GM23338 (cell line): ENCODE measurements at regions not wholly inside any gene's neighbourhood (a gene's known extent, or its start where the extent isn't known, plus 50 kb on each side); places are given as distances from the start of the nearest gene placed in this dataset.

Experiments used
- ATAC-seq: fragments of 200-7000 bp; cut with Tn5 transposase; 3 replicates; pipeline ENCODE4 v1.9.1; 2020
- DNase-seq: peaks from one replicate; pipeline ENCODE4 v3.0.0-alpha.2; 2015; ENCODE audit warnings: low spot score
- H2AFZ ChIP-seq: fragments of 200-600 bp; sonication (generic); 2 replicates; pipeline ENCODE4 v1.8.0; 2016; ENCODE audit warnings: antibody characterized with exemption, mild to moderate bottlenecking, moderate library complexity
- H3F3A ChIP-seq: fragments of 200-600 bp; sonication (generic); replicated peaks from 2 replicates; pipeline ENCODE4 v1.8.0; 2017; ENCODE audit warnings: antibody characterized with exemption, mixed run types, low read depth
- H3K27ac ChIP-seq: fragments of 200-600 bp; sonication (generic); 2 replicates; pipeline ENCODE4 v1.6.1; 2016; ENCODE audit warnings: low read depth
- H3K27me3 ChIP-seq: fragments of 200-600 bp; sonication (generic); 2 replicates; pipeline ENCODE4 v1.8.0; 2016; ENCODE audit warnings: mild to moderate bottlenecking, mixed run types, moderate library complexity; ENCODE audit not compliant: insufficient read depth
- H3K36me3 ChIP-seq: fragments of 200-600 bp; sonication (generic); 2 replicates; pipeline ENCODE4 v1.8.0; 2016; ENCODE audit warnings: mild to moderate bottlenecking; ENCODE audit not compliant: insufficient read depth
- H3K4me1 ChIP-seq: fragments of 200-600 bp; sonication (generic); 2 replicates; pipeline ENCODE4 v1.8.0; 2016; ENCODE audit warnings: mild to moderate bottlenecking, moderate library complexity; ENCODE audit not compliant: insufficient read depth
- H3K4me2 ChIP-seq: fragments of 200-600 bp; sonication (generic); 2 replicates; pipeline ENCODE4 v1.7.1; 2017; ENCODE audit warnings: mixed run types
- H3K4me3 ChIP-seq: fragments of 200-600 bp; sonication (generic); 2 replicates; pipeline ENCODE4 v1.6.1; 2016; ENCODE audit warnings: mixed run types
- H3K79me2 ChIP-seq: fragments of 200-600 bp; sonication (generic); replicated peaks from 2 replicates; pipeline ENCODE4 v1.8.0; 2017; ENCODE audit warnings: mild to moderate bottlenecking; ENCODE audit not compliant: insufficient read depth
- H3K9me2 ChIP-seq: fragments of 200-600 bp; sonication (generic); 2 replicates; pipeline ENCODE4 v1.8.0; 2017; ENCODE audit not compliant: insufficient read depth
- H4K20me1 ChIP-seq: fragments of 200-600 bp; sonication (generic); replicated peaks from 2 replicates; pipeline ENCODE4 v1.8.0; 2017; ENCODE audit warnings: mild to moderate bottlenecking; ENCODE audit not compliant: insufficient read depth
- H3K27ac Mint-ChIP-seq: 2 replicates; pipeline ENCODE4 v1.8.0; 2020; ENCODE audit warnings: inconsistent platforms, mild to moderate bottlenecking, moderate library complexity, mixed read lengths
- H3K27me3 Mint-ChIP-seq: 3 replicates; pipeline ENCODE4 v1.8.0; 2022; ENCODE audit warnings: low read depth, mild to moderate bottlenecking, moderate library complexity, mixed read lengths, inconsistent platforms; ENCODE audit not compliant: insufficient read depth, poor library complexity
- H3K36me3 Mint-ChIP-seq: 3 replicates; pipeline ENCODE4 v1.8.0; 2021; ENCODE audit warnings: low read depth, mild to moderate bottlenecking, inconsistent platforms, moderate library complexity, mixed read lengths
- H3K4me1 Mint-ChIP-seq: 3 replicates; pipeline ENCODE4 v1.8.0; 2020; ENCODE audit warnings: mild to moderate bottlenecking, inconsistent platforms, mixed read lengths
- H3K4me3 Mint-ChIP-seq: 3 replicates; pipeline ENCODE4 v1.8.0; 2021; ENCODE audit warnings: moderate library complexity, mild to moderate bottlenecking, inconsistent platforms, mixed read lengths
- H3K9me3 Mint-ChIP-seq: 3 replicates; pipeline ENCODE4 v1.8.0; 2020; ENCODE audit warnings: moderate library complexity, mild to moderate bottlenecking, inconsistent platforms, mixed read lengths
- CREB1 ChIP-seq: fragments of 250-450 bp; sonication (Bioruptor Pico); IDR thresholded peaks from 2 replicates; pipeline ENCODE4 v1.5.0; 2020; ENCODE audit warnings: low read depth, mild to moderate bottlenecking, moderate library complexity
- ETS1 ChIP-seq: IDR thresholded peaks from 2 replicates; pipeline ENCODE4 v1.6.1; 2016; ENCODE audit warnings: antibody characterized with exemption
- EZH2 ChIP-seq: fragments of 200-600 bp; sonication (generic); IDR thresholded peaks from one replicate; pipeline ENCODE4 v1.8.0; 2017; ENCODE audit warnings: antibody characterized with exemption, mild to moderate bottlenecking, low read depth; ENCODE audit not compliant: unreplicated experiment
- EZH2phosphoT487 ChIP-seq: fragments of 200-600 bp; sonication (generic); IDR thresholded peaks from one replicate; pipeline ENCODE4 v1.8.1; 2018; ENCODE audit warnings: antibody characterized with exemption; ENCODE audit not compliant: unreplicated experiment
- JUNB ChIP-seq: IDR thresholded peaks from one replicate; pipeline ENCODE4 v1.6.1; 2016; ENCODE audit warnings: antibody characterized with exemption; ENCODE audit not compliant: unreplicated experiment
- NANOG ChIP-seq: IDR thresholded peaks from 2 replicates; pipeline ENCODE4 v1.6.1; 2016; ENCODE audit warnings: antibody characterized with exemption, borderline replicate concordance
- POLR2AphosphoS5 ChIP-seq: IDR thresholded peaks from 2 replicates; pipeline ENCODE4 v1.6.1; 2016; ENCODE audit warnings: antibody characterized with exemption, low read depth
- ZNF114 ChIP-seq: fragments of 250-450 bp; sonication (Bioruptor Pico); IDR thresholded peaks from 2 replicates; pipeline ENCODE4 v1.5.0; 2020; ENCODE audit warnings: mild to moderate bottlenecking, moderate library complexity
- ZNF331 ChIP-seq: fragments of 250-450 bp; sonication (Bioruptor Pico); IDR thresholded peaks from 2 replicates; pipeline ENCODE4 v1.5.0; 2020; ENCODE audit warnings: low read depth, mild to moderate bottlenecking, moderate library complexity
- ZNF462 ChIP-seq: fragments of 250-450 bp; sonication (Bioruptor Pico); IDR thresholded peaks from 2 replicates; pipeline ENCODE4 v1.5.0; 2020; ENCODE audit warnings: mild to moderate bottlenecking, moderate library complexity
- TF ChIP-seq, protein P1 (sequence below), 2 experiments: fragments of 200-600 bp in 1 of 2; sonication (generic) in 1 of 2; conservative IDR thresholded peaks; 2 replicates each; pipeline versions ENCODE4 v1.5.1 to v1.6.1; 2016 to 2017; ENCODE audit warnings: antibody characterized with exemption in 2 of 2, low read depth in 2 of 2, mild to moderate bottlenecking in 2 of 2, moderate library complexity in 1 of 2

GRCh38 chr4:135994360-135994759, 1537.9 kb downstream of the PCDH18 start:
- peaks cover 10% of the 10 kb centered on the region; the same call in 2 of the 3 replicates for H3K4me1 Mint-ChIP-seq
- no peaks in the 10 kb centered on the region; the same call in 1 of the 2 replicates for H3K9me2 ChIP-seq

More at GRCh38 chr4:135994360-135994759, 1537.9 kb downstream of the PCDH18 start:
- H4K20me1 ChIP-seq, result no peaks in the 10 kb centered on the region
- no peaks in the 10 kb centered on the region for H3K27me3 ChIP-seq
- no peaks in the 10 kb centered on the region for H3F3A ChIP-seq
- Mint-ChIP-seq H3K36me3 (peaks cover 2% of the 10 kb centered on the region; the same call in 2 of the 3 replicates), H3K9me3 (no peaks in the 10 kb centered on the region; the same call in 2 of the 3 replicates), H3K4me3 (no peak overlapping the region), H3K27me3 (no peaks in the 10 kb centered on the region), H3K27ac (no peak overlapping the region)
- H3K36me3 ChIP-seq, result no peaks in the 10 kb centered on the region
- no peaks in the 10 kb centered on the region for H3K79me2 ChIP-seq
- no peak for TF ChIP-seq ZNF331 (CRISPR knock-in tag)
- TF ChIP-seq ZNF462 (CRISPR knock-in tag), result no peak
- TF ChIP-seq EZH2, result no peak
- no peak for TF ChIP-seq EZH2phosphoT487
- TF ChIP-seq ZNF114, result no peak
- no peak for TF ChIP-seq POLR2AphosphoS5
- no peak for TF ChIP-seq ETS1
- TF ChIP-seq JUNB, result no peak
- no peak for TF ChIP-seq NANOG
- TF ChIP-seq CREB1 (CRISPR knock-in tag), result no peak
- TF ChIP-seq, protein P1, sequence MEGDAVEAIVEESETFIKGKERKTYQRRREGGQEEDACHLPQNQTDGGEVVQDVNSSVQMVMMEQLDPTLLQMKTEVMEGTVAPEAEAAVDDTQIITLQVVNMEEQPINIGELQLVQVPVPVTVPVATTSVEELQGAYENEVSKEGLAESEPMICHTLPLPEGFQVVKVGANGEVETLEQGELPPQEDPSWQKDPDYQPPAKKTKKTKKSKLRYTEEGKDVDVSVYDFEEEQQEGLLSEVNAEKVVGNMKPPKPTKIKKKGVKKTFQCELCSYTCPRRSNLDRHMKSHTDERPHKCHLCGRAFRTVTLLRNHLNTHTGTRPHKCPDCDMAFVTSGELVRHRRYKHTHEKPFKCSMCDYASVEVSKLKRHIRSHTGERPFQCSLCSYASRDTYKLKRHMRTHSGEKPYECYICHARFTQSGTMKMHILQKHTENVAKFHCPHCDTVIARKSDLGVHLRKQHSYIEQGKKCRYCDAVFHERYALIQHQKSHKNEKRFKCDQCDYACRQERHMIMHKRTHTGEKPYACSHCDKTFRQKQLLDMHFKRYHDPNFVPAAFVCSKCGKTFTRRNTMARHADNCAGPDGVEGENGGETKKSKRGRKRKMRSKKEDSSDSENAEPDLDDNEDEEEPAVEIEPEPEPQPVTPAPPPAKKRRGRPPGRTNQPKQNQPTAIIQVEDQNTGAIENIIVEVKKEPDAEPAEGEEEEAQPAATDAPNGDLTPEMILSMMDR (conservative IDR thresholded peaks at IDR 0.05; ENCODE audit: low read depth in 2 of 2), result no peak
- ATAC-seq, result no peak
- no peak overlapping the region for H2AFZ ChIP-seq
- no peak overlapping the region for H3K27ac ChIP-seq
- no peak overlapping the region for H3K4me3 ChIP-seq
- no peak for DNase-seq
- H3K4me2 ChIP-seq, result no peak overlapping the region
- peaks cover 7% of the 10 kb centered on the region; the same call in 1 of the 2 replicates for H3K4me1 ChIP-seq
